ENCODE measurements at regions not wholly inside any gene's neighbourhood (a gene's known extent, or its start where the extent isn't known, plus 50 kb on each side); places are given as distances from the start of the nearest gene placed in this dataset.
A peak's percentile ranks its signal among the peaks of the same experiment; 100 is the strongest.

DNA sequence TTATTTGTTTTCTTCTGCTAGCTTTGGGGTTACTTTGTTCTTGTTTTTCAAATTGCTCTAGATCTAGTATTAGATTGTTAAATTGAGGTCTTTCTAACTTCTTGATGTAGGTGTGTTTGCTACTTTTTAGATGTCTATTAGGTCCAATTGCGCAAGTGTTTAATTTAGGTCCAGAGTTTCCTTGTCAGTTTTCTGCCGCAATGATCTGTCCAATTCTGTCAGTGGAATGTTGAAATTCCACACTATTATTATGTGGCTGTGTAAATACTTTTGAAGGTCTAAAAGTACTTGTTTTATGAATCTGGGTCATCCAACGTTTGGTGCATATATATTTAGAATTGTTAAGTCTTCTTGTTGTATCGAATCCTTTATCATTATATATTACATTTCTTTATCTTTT, 324.4 kb upstream of the SGO1 start:
- peak; percentile 51 for ATAC-seq
- Histone ChIP-seq H3K9me3 (no peaks in the 10 kb centered on the region), H3K4me3 (no peak overlapping the region), H3K4me1 (no peaks in the 10 kb centered on the region), H3K27me3 (no peaks in the 10 kb centered on the region), H3K36me3 (no peaks in the 10 kb centered on the region), H3K27ac (no peak overlapping the region)
- DNase-seq = no peak
- no peak for TF ChIP-seq CTCF (IDR thresholded peaks at IDR 0.05)
- intact Hi-C loops (cut with DNase I) = no loop called here

DNA sequence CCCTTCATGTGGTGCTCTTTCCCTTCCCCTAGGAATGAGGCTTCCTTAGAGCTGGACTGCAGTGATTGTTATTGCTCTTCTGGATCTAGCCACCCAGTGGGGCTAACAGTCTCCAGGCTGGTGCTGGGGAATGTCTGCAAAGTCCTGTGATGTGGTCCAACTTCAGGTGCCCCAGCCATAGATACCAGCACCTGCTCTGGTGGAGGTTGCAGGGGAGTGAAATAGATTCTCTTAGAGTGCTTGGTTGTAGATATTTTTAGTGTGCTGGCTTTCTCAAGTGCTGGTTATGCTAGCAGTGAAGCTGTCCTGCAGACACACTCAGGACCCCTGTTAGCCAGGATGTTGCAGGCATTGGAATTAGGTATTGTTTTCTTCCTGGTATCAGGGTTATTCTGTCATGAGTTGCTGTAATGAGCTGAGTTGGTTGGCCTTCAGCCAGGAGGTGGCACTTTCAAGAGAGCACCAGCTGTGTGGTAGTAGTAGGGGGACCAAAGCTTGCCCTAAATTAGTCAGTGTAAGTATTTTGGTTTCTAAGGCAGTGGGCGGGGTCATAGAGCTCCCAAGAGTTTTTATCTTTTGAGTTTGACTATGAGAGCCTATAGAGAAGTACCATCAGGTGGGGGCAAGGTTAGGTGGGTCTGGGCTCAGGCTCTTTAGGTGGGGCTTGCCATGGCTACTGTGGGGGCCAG, 317.5 kb upstream of the SGO1 start:
- intact Hi-C loops (cut with DNase I) = no loop called here
- no peak overlapping the region for H3K27ac ChIP-seq
- ATAC-seq (no peak), DNase-seq (no peak)
- no peaks in the 10 kb centered on the region for H3K4me1 ChIP-seq
- H3K4me3 ChIP-seq = no peak overlapping the region
- no peak for TF ChIP-seq CTCF (IDR thresholded peaks at IDR 0.05)
- no peaks in the 10 kb centered on the region for H3K9me3 ChIP-seq
- H3K36me3 ChIP-seq = no peaks in the 10 kb centered on the region
- H3K27me3 ChIP-seq = no peaks in the 10 kb centered on the region

DNA sequence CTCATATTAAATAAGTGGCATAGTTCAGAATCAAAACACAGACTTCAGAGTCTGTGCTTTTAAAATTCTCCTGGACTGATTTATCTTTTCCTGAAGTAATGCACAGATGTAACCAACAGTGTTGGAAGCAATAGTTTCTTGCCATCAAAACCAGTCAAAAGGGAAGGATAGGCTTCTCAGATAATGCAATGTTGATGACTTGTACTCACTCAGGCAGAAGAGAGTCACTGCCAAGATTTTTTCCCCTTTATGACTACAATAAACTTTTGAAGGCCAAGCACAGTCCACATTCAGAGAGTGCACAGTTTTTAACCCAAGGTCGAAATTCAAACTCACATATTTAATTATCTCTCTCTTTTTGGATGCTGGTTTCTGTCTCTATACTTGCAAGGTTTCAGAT, 305.0 kb upstream of the SGO1 start:
- no peaks in the 10 kb centered on the region for H3K4me1 ChIP-seq
- H3K4me3 ChIP-seq = no peak overlapping the region
- DNase-seq = no peak
- no peak for ATAC-seq
- no peak for TF ChIP-seq CTCF (IDR thresholded peaks at IDR 0.05)
- H3K27me3 ChIP-seq = no peaks in the 10 kb centered on the region
- H3K27ac ChIP-seq = no peak overlapping the region
- intact Hi-C loops (cut with DNase I) = no loop called here
- H3K9me3 ChIP-seq = peaks cover 0 to 15% of the 10 kb centered on the region in 2 donors
- H3K36me3 ChIP-seq = no peaks in the 10 kb centered on the region

GRCh38 chr3:20488151-20488550, 302.1 kb upstream of the SGO1 start:
- H3K9me3 ChIP-seq = peaks cover 0 to 17% of the 10 kb centered on the region in 2 donors
- no peak overlapping the region for H3K4me3 ChIP-seq
- H3K4me1 ChIP-seq = no peaks in the 10 kb centered on the region
- TF ChIP-seq CTCF (IDR thresholded peaks at IDR 0.05) = no peak
- no peak for ATAC-seq
- H3K27me3 ChIP-seq = no peaks in the 10 kb centered on the region
- no peak overlapping the region for H3K27ac ChIP-seq
- no peaks in the 10 kb centered on the region for H3K36me3 ChIP-seq
- no peak for DNase-seq
- intact Hi-C loops (cut with DNase I) = no loop called here

DNA sequence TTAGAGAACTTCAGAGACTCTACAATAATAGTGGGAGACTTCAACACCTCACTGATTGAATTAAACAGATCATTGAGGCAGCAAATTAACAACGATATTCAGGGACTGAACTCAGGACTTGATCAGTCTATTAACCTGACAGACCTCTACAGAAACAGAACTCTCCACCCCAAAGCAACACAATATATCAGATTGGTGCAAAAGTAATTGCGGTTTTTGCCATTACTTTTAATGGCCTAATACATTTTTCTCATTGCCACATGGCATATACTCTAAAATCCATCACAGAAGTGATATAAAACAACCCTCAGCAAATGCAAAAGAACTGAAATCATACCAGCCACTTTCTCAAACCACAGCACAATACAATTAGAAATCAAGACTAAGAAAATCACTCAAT, 298.1 kb upstream of the SGO1 start:
- DNase-seq = no peak
- Histone ChIP-seq H3K27ac (no peak overlapping the region), H3K9me3 (peaks cover 0 to 26% of the 10 kb centered on the region in 2 donors), H3K27me3 (no peaks in the 10 kb centered on the region), H3K4me1 (no peaks in the 10 kb centered on the region), H3K36me3 (no peaks in the 10 kb centered on the region), H3K4me3 (no peak overlapping the region)
- intact Hi-C loops (cut with DNase I) = no loop called here
- TF ChIP-seq CTCF (IDR thresholded peaks at IDR 0.05) = no peak
- no peak for ATAC-seq

Measured in left lung (tissue), 4 donors.